ENCODE measurements at regions not wholly inside any gene's neighbourhood (a gene's known extent, or its start where the extent isn't known, plus 50 kb on each side); places are given as distances from the start of the nearest gene placed in this dataset.

- Histone ChIP-seq H3K27ac (ENCODE audit: low read depth, low read length) (no peak overlapping the region), H3K36me3 (ENCODE audit: control insufficient read depth in 1 of 2, insufficient read depth in 2 of 2, low read length in 2 of 2) (no peaks in the 10 kb centered on the region), H4K20me1 (ENCODE audit: insufficient read depth) (no peaks in the 10 kb centered on the region), H2AFZ (ENCODE audit: low read depth, low read length, poor library complexity, severe bottlenecking) (no peak overlapping the region), H3K4me3 (replicated peaks in 1 of 2; ENCODE audit: low read depth in 1 of 2, low read length in 2 of 2) (no peak overlapping the region), H3K79me2 (ENCODE audit: insufficient read depth, low read length) (no peaks in the 10 kb centered on the region), H3K9me3 (ENCODE audit: control insufficient read depth in 1 of 2, insufficient read depth in 1 of 2, low read depth in 1 of 2, low read length in 2 of 2) (peaks cover 11 to 30% of the 10 kb centered on the region in 2 experiments; a peak in 3 of 4 replicates), H3K9me2 (ENCODE audit: insufficient read depth) (no peaks in the 10 kb centered on the region), H3K9ac (ENCODE audit: low read length) (no peak overlapping the region), H3K4me2 (ENCODE audit: low read length) (no peak overlapping the region), H3K27me3 (ENCODE audit: insufficient read depth, low read length) (no peaks in the 10 kb centered on the region), H3K4me1 (ENCODE audit: control insufficient read depth in 1 of 2, insufficient read depth in 2 of 2, low read length in 2 of 2) (no peaks in the 10 kb centered on the region)
- ChIA-PET RAD21 (ENCODE audit: low non-redundant PET in 1 of 2, low total read pairs in 2 of 2, uncharacterized antibody in 2 of 2, unreplicated experiment in 2 of 2) (no interaction called here), CTCF (no interaction called here), POLR2A (no interaction called here)
- DNase-seq (ENCODE audit: low read depth, low spot score), result no peak
- BruUV-seq (replicated peaks), result no TSS peak
- ATAC-seq, result no peak
- TF ChIP-seq EGR1 (IDR thresholded peaks at IDR 0.05; ENCODE audit: low read depth) (no peak), EZH2phosphoT487 (IDR thresholded peaks at IDR 0.05; ENCODE audit: borderline replicate concordance) (no peak), CEBPB (IDR thresholded peaks at IDR 0.05; ENCODE audit: low read depth) (no peak), ELF1 (IDR thresholded peaks at IDR 0.05; ENCODE audit: borderline replicate concordance, low read depth) (no peak), SRF (IDR thresholded peaks at IDR 0.05; ENCODE audit: low read depth) (no peak), RAD21 (IDR thresholded peaks at IDR 0.05; ENCODE audit: low read depth) (no peak)
- intact Hi-C loops (cut with micrococcal nuclease), result no loop called here
These were observed 573.1 kb upstream of the SOX11 start for GRCh38 chr2:5119046-5119445.

- POLR2A ChIA-PET, result no interaction called here
- BruUV-seq (replicated peaks), result no TSS peak
These were observed 571.1 kb upstream of the SOX11 start for GRCh38 chr2:5121121-5121520.

More at GRCh38 chr2:5121121-5121520, 571.1 kb upstream of the SOX11 start:
- no peak overlapping the region for H3K4me3 ChIP-seq (replicated peaks in 1 of 2; ENCODE audit: low read depth in 1 of 2, low read length in 2 of 2)
- TF ChIP-seq POLR2A (IDR thresholded peaks at IDR 0.05; ENCODE audit: borderline replicate concordance, extremely low read depth, insufficient read depth, insufficient read length), result no peak
- TF ChIP-seq FOSL1 (IDR thresholded peaks at IDR 0.05; ENCODE audit: low read depth), result no peak
- no peak for TF ChIP-seq SP1 (IDR thresholded peaks at IDR 0.05; ENCODE audit: low read depth)
- no peak for TF ChIP-seq POLR2AphosphoS5 (IDR thresholded peaks at IDR 0.05; ENCODE audit: low read depth, low read length)
- no peak for TF ChIP-seq EGR1 (IDR thresholded peaks at IDR 0.05; ENCODE audit: low read depth)
- TF ChIP-seq CEBPB (IDR thresholded peaks at IDR 0.05; ENCODE audit: low read depth), result no peak
- no peak for TF ChIP-seq EZH2 (IDR thresholded peaks at IDR 0.05)
- intact Hi-C loops (cut with micrococcal nuclease), result no loop called here
- H3K36me3 ChIP-seq (ENCODE audit: control insufficient read depth in 1 of 2, insufficient read depth in 2 of 2, low read length in 2 of 2), result no peaks in the 10 kb centered on the region
- no peaks in the 10 kb centered on the region for H3K79me2 ChIP-seq (ENCODE audit: insufficient read depth, low read length)
- RAD21 ChIA-PET (ENCODE audit: low non-redundant PET in 1 of 2, low total read pairs in 2 of 2, uncharacterized antibody in 2 of 2, unreplicated experiment in 2 of 2), result no interaction called here
- H4K20me1 ChIP-seq (ENCODE audit: insufficient read depth), result no peaks in the 10 kb centered on the region
- H3K9me2 ChIP-seq (ENCODE audit: insufficient read depth), result no peaks in the 10 kb centered on the region
- ATAC-seq (no peak), DNase-seq (ENCODE audit: low read depth, low spot score) (no peak)
- no peaks in the 10 kb centered on the region for H3K4me1 ChIP-seq (ENCODE audit: control insufficient read depth in 1 of 2, insufficient read depth in 2 of 2, low read length in 2 of 2)
- H3K9ac ChIP-seq (ENCODE audit: low read length), result no peak overlapping the region
- no peaks in the 10 kb centered on the region for H3K27me3 ChIP-seq (ENCODE audit: insufficient read depth, low read length)
- H2AFZ ChIP-seq (ENCODE audit: low read depth, low read length, poor library complexity, severe bottlenecking), result no peak overlapping the region
- H3K27ac ChIP-seq (ENCODE audit: low read depth, low read length), result no peak overlapping the region
- CTCF ChIA-PET, result no interaction called here
- peaks cover 11 to 25% of the 10 kb centered on the region in 2 experiments; a peak in 3 of 4 replicates for H3K9me3 ChIP-seq (ENCODE audit: control insufficient read depth in 1 of 2, insufficient read depth in 1 of 2, low read depth in 1 of 2, low read length in 2 of 2)
- H3K4me2 ChIP-seq (ENCODE audit: low read length), result no peak overlapping the region
